ENCODE measurements at regions not wholly inside any gene's neighbourhood (a gene's known extent, or its start where the extent isn't known, plus 50 kb on each side); places are given as distances from the start of the nearest gene placed in this dataset.

DNA sequence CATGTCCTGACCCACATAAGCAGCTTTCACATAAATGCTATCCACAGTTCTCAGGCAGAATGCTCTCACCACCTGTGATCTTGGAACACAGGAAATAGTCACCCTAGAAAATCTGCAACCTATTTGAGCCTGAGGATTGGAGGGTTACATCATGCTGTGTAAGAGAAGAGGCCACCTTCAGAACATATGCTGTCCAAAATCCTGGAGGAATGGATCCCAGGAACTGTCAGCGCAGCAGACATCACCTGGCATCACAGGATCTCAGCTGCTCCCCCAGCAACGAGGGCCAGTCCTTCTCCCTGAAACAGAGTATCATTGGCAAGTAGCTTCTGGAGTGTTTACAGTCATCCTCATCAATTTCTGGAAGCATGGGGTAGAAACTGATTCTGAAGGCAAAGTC is 63.2 kb upstream of the LTA4H start:
- Histone ChIP-seq H3K4me1 (ENCODE audit: control insufficient read depth, extremely low read depth, insufficient read depth, low read length) (peaks cover 12% of the 10 kb centered on the region), H2AFZ (ENCODE audit: control insufficient read depth, low read length) (no peak overlapping the region), H3K4me3 (ENCODE audit: control insufficient read depth in 2 of 3, extremely low read depth in 1 of 3, insufficient read depth in 2 of 3, low read depth in 1 of 3, low read length in 3 of 3) (no peak overlapping the region), H3K27ac (ENCODE audit: control insufficient read depth, insufficient read depth, low read length) (no peak overlapping the region), H3K9me1 (ENCODE audit: control insufficient read depth, extremely low read depth, insufficient read depth, low read length) (no peaks in the 10 kb centered on the region), H3K27me3 (ENCODE audit: control insufficient read depth, extremely low read depth, insufficient read depth, low read length) (no peaks in the 10 kb centered on the region), H3K9me3 (ENCODE audit: control insufficient read depth, low read depth, low read length) (no peaks in the 10 kb centered on the region), H3K36me3 (ENCODE audit: control insufficient read depth in 2 of 2, extremely low read depth in 1 of 2, insufficient read depth in 2 of 2, low read length in 2 of 2) (no peaks in the 10 kb centered on the region), H4K20me1 (ENCODE audit: control insufficient read depth, extremely low read depth, insufficient read depth, low read length) (no peaks in the 10 kb centered on the region), H3K9ac (ENCODE audit: control insufficient read depth, extremely low read depth, insufficient read depth, low read length) (no peak overlapping the region), H3K79me2 (ENCODE audit: control insufficient read depth, insufficient read depth, low read length) (no peaks in the 10 kb centered on the region), H3K4me2 (ENCODE audit: control insufficient read depth, extremely low read depth, insufficient read depth, low read depth, low read length) (no peak overlapping the region)
- TF ChIP-seq, protein P1, sequence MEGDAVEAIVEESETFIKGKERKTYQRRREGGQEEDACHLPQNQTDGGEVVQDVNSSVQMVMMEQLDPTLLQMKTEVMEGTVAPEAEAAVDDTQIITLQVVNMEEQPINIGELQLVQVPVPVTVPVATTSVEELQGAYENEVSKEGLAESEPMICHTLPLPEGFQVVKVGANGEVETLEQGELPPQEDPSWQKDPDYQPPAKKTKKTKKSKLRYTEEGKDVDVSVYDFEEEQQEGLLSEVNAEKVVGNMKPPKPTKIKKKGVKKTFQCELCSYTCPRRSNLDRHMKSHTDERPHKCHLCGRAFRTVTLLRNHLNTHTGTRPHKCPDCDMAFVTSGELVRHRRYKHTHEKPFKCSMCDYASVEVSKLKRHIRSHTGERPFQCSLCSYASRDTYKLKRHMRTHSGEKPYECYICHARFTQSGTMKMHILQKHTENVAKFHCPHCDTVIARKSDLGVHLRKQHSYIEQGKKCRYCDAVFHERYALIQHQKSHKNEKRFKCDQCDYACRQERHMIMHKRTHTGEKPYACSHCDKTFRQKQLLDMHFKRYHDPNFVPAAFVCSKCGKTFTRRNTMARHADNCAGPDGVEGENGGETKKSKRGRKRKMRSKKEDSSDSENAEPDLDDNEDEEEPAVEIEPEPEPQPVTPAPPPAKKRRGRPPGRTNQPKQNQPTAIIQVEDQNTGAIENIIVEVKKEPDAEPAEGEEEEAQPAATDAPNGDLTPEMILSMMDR (optimal IDR thresholded peaks at IDR 0.05 in 1 of 3, IDR thresholded peaks at IDR 0.05 in 1 of 3, conservative IDR thresholded peaks at IDR 0.05 in 1 of 3; ENCODE audit: extremely low read depth in 1 of 3, insufficient read depth in 2 of 3, low read length in 3 of 3), result no peak
- no peak for TF ChIP-seq EZH2 (IDR thresholded peaks at IDR 0.05; ENCODE audit: low read length)
- DNase-seq (ENCODE audit: low read depth, low spot score) (no peak), FAIRE-seq (no peak)
- dilution Hi-C loops (cut with MboI; ENCODE audit: extremely low pct_ligation_motif_present, low sequenced_read_pairs), result no loop called here

DNA sequence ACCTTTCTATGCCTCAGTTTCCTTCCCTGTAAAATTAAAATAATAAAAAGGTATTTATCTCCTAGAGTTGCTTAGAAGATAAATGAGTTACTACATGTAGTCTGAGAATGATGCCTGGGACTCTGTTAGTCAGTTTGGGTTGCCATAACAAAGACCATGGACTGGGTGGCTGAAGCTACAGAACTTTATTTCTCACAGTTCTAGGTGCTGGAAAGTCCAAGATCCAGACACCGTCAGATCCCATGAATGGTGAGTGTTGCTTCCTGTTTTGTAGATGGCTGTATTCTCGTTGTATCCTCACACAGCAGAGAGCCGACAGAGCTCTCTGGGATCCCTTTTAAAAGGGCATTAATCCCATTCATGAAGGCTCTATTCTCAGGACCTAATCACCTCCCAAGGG is 64.0 kb upstream of the LTA4H start:
- FAIRE-seq, result no peak
- Histone ChIP-seq H3K4me1 (ENCODE audit: control insufficient read depth, extremely low read depth, insufficient read depth, low read length) (peaks cover 4% of the 10 kb centered on the region), H3K4me3 (ENCODE audit: control insufficient read depth in 2 of 3, extremely low read depth in 1 of 3, insufficient read depth in 2 of 3, low read depth in 1 of 3, low read length in 3 of 3) (no peak overlapping the region), H3K27me3 (ENCODE audit: control insufficient read depth, extremely low read depth, insufficient read depth, low read length) (no peaks in the 10 kb centered on the region), H3K4me2 (ENCODE audit: control insufficient read depth, extremely low read depth, insufficient read depth, low read depth, low read length) (no peak overlapping the region), H3K9me1 (ENCODE audit: control insufficient read depth, extremely low read depth, insufficient read depth, low read length) (no peaks in the 10 kb centered on the region), H3K79me2 (ENCODE audit: control insufficient read depth, insufficient read depth, low read length) (no peaks in the 10 kb centered on the region), H3K9me3 (ENCODE audit: control insufficient read depth, low read depth, low read length) (no peaks in the 10 kb centered on the region), H3K9ac (ENCODE audit: control insufficient read depth, extremely low read depth, insufficient read depth, low read length) (no peak overlapping the region), H3K27ac (ENCODE audit: control insufficient read depth, insufficient read depth, low read length) (no peak overlapping the region), H3K36me3 (ENCODE audit: control insufficient read depth in 2 of 2, extremely low read depth in 1 of 2, insufficient read depth in 2 of 2, low read length in 2 of 2) (no peaks in the 10 kb centered on the region), H4K20me1 (ENCODE audit: control insufficient read depth, extremely low read depth, insufficient read depth, low read length) (no peaks in the 10 kb centered on the region), H2AFZ (ENCODE audit: control insufficient read depth, low read length) (no peak overlapping the region)
- no peak for DNase-seq (ENCODE audit: low read depth, low spot score)
- no peak for TF ChIP-seq EZH2 (IDR thresholded peaks at IDR 0.05; ENCODE audit: low read length)
- TF ChIP-seq, protein P1 (optimal IDR thresholded peaks at IDR 0.05 in 1 of 3, IDR thresholded peaks at IDR 0.05 in 1 of 3, conservative IDR thresholded peaks at IDR 0.05 in 1 of 3; ENCODE audit: extremely low read depth in 1 of 3, insufficient read depth in 2 of 3, low read length in 3 of 3), result no peak
- dilution Hi-C loops (cut with MboI; ENCODE audit: extremely low pct_ligation_motif_present, low sequenced_read_pairs), result no loop called here

Measured in keratinocyte (primary cell).